Mucosa of stomach (tissue), 1 donor: ENCODE measurements at regions not wholly inside any gene's neighbourhood (a gene's known extent, or its start where the extent isn't known, plus 50 kb on each side); places are given as distances from the start of the nearest gene placed in this dataset.

Experiments
- H3K27me3 ChIP-seq: one replicate; pipeline ENCODE4 v1.7.0; 2013; ENCODE audit warnings: mild to moderate bottlenecking, low read length; ENCODE audit not compliant: control insufficient read depth, insufficient read depth
- H3K36me3 ChIP-seq: one replicate; pipeline ENCODE4 v1.7.0; 2013; ENCODE audit warnings: low read length; ENCODE audit not compliant: control insufficient read depth, insufficient read depth
- H3K4me1 ChIP-seq: one replicate; pipeline ENCODE4 v1.7.0; 2013; ENCODE audit warnings: mild to moderate bottlenecking, low read length; ENCODE audit not compliant: control insufficient read depth, insufficient read depth
- H3K4me3 ChIP-seq: one replicate; pipeline ENCODE4 v1.7.0; 2013; ENCODE audit warnings: low read length
- H3K9ac ChIP-seq: one replicate; pipeline ENCODE4 v1.7.0; 2013; ENCODE audit warnings: mild to moderate bottlenecking, low read length, moderate library complexity
- H3K9me3 ChIP-seq: one replicate; pipeline ENCODE4 v1.7.0; 2013; ENCODE audit warnings: mild to moderate bottlenecking, low read length, moderate library complexity; ENCODE audit not compliant: control insufficient read depth
- donor health status: Pancreatic carcinoma.

GRCh38 chr5:74092766-74093165 is 466.8 kb downstream of the ARHGEF28 start:
- no peak overlapping the region for H3K4me3 ChIP-seq
- H3K27me3 ChIP-seq = no peaks in the 10 kb centered on the region
- no peaks in the 10 kb centered on the region for H3K9me3 ChIP-seq
- no peaks in the 10 kb centered on the region for H3K4me1 ChIP-seq
- H3K9ac ChIP-seq = no peak overlapping the region
- H3K36me3 ChIP-seq = no peaks in the 10 kb centered on the region

- Histone ChIP-seq H3K9ac (no peak overlapping the region), H3K36me3 (no peaks in the 10 kb centered on the region), H3K4me1 (no peaks in the 10 kb centered on the region), H3K4me3 (no peak overlapping the region), H3K9me3 (no peaks in the 10 kb centered on the region), H3K27me3 (peaks cover 16% of the 10 kb centered on the region)
Measured at GRCh38 chr5:74085782-74086181, 459.8 kb downstream of the ARHGEF28 start.

GRCh38 chr5:74085186-74085585 is 459.2 kb downstream of the ARHGEF28 start:
- Histone ChIP-seq H3K4me3 (no peak overlapping the region), H3K4me1 (no peaks in the 10 kb centered on the region), H3K9ac (no peak overlapping the region), H3K27me3 (peaks cover 16% of the 10 kb centered on the region), H3K9me3 (no peaks in the 10 kb centered on the region), H3K36me3 (no peaks in the 10 kb centered on the region)

GRCh38 chr5:74083096-74083791 is 457.2 kb downstream of the ARHGEF28 start:
- Histone ChIP-seq H3K27me3 (peaks cover 16% of the 10 kb centered on the region), H3K4me3 (no peak overlapping the region)

GRCh38 chr5:74082512-74083055 is 456.6 kb downstream of the ARHGEF28 start:
- Histone ChIP-seq H3K9me3 (no peaks in the 10 kb centered on the region), H3K4me1 (no peaks in the 10 kb centered on the region), H3K4me3 (no peak overlapping the region), H3K9ac (no peak overlapping the region), H3K27me3 (peaks cover 16% of the 10 kb centered on the region), H3K36me3 (no peaks in the 10 kb centered on the region)

More at GRCh38 chr5:74083096-74083791, 457.2 kb downstream of the ARHGEF28 start:
- no peaks in the 10 kb centered on the region for H3K9me3 ChIP-seq
- no peak overlapping the region for H3K9ac ChIP-seq
- no peaks in the 10 kb centered on the region for H3K4me1 ChIP-seq
- no peaks in the 10 kb centered on the region for H3K36me3 ChIP-seq

GRCh38 chr5:74081126-74081525 is 455.1 kb downstream of the ARHGEF28 start:
- no peaks in the 10 kb centered on the region for H3K36me3 ChIP-seq
- no peaks in the 10 kb centered on the region for H3K4me1 ChIP-seq
- H3K9ac ChIP-seq = no peak overlapping the region
- peaks cover 13% of the 10 kb centered on the region for H3K27me3 ChIP-seq
- no peaks in the 10 kb centered on the region for H3K9me3 ChIP-seq
- no peak overlapping the region for H3K4me3 ChIP-seq

GRCh38 chr5:74079971-74080556 is 454.1 kb downstream of the ARHGEF28 start:
- H3K9ac ChIP-seq = no peak overlapping the region
- no peak overlapping the region for H3K4me3 ChIP-seq
- H3K4me1 ChIP-seq = no peaks in the 10 kb centered on the region
- H3K36me3 ChIP-seq = no peaks in the 10 kb centered on the region
- H3K9me3 ChIP-seq = no peaks in the 10 kb centered on the region
- H3K27me3 ChIP-seq = peaks cover 9% of the 10 kb centered on the region

- H3K4me3 ChIP-seq = no peak overlapping the region
- H3K9me3 ChIP-seq = no peaks in the 10 kb centered on the region
- H3K36me3 ChIP-seq = no peaks in the 10 kb centered on the region
- H3K4me1 ChIP-seq = no peaks in the 10 kb centered on the region
- H3K27me3 ChIP-seq = no peaks in the 10 kb centered on the region
- H3K9ac ChIP-seq = no peak overlapping the region
Measured at GRCh38 chr5:74075501-74076484, 449.8 kb downstream of the ARHGEF28 start.

GRCh38 chr5:74074111-74074510 is 448.1 kb downstream of the ARHGEF28 start:
- Histone ChIP-seq H3K36me3 (no peaks in the 10 kb centered on the region), H3K4me3 (no peak overlapping the region), H3K27me3 (no peaks in the 10 kb centered on the region), H3K9me3 (no peaks in the 10 kb centered on the region), H3K9ac (no peak overlapping the region), H3K4me1 (no peaks in the 10 kb centered on the region)

GRCh38 chr5:74073257-74073656 is 447.3 kb downstream of the ARHGEF28 start:
- Histone ChIP-seq H3K27me3 (no peaks in the 10 kb centered on the region), H3K4me1 (no peaks in the 10 kb centered on the region), H3K9me3 (no peaks in the 10 kb centered on the region), H3K36me3 (no peaks in the 10 kb centered on the region), H3K4me3 (no peak overlapping the region), H3K9ac (no peak overlapping the region)

- Histone ChIP-seq H3K9ac (no peak overlapping the region), H3K36me3 (no peaks in the 10 kb centered on the region), H3K4me1 (no peaks in the 10 kb centered on the region), H3K9me3 (no peaks in the 10 kb centered on the region), H3K27me3 (no peaks in the 10 kb centered on the region), H3K4me3 (no peak overlapping the region)
Measured at GRCh38 chr5:74072646-74073045, 446.6 kb downstream of the ARHGEF28 start.

GRCh38 chr5:74070766-74071165 is 444.8 kb downstream of the ARHGEF28 start:
- Histone ChIP-seq H3K9me3 (no peaks in the 10 kb centered on the region), H3K4me3 (no peak overlapping the region), H3K4me1 (no peaks in the 10 kb centered on the region), H3K27me3 (no peaks in the 10 kb centered on the region), H3K9ac (no peak overlapping the region), H3K36me3 (no peaks in the 10 kb centered on the region)
